PC-9 (cell line): ENCODE measurements at regions not wholly inside any gene's neighbourhood (a gene's known extent, or its start where the extent isn't known, plus 50 kb on each side); places are given as distances from the start of the nearest gene placed in this dataset.
A peak's percentile ranks its signal among the peaks of the same experiment; 100 is the strongest.

Experiments used
- BruUV-seq: library from RNA; stranded (reverse); fragments of 400-500 nt; replicated peaks from 2 replicates; lab custom pipeline; 2021; lab: Mats Ljungman, UMichigan
- CTCF ChIA-PET: fragments of 300-600 bp; sonication (Branson Sonifier 250); formaldehyde crosslinking; loops from one replicate; lab custom pipeline; 2022; ENCODE audit warnings: antibody characterized with exemption; lab: Charles Lee
- POLR2A ChIA-PET: fragments of 300-600 bp; sonication (Branson Sonifier 250); formaldehyde crosslinking; loops from one replicate; lab custom pipeline; 2022; ENCODE audit warnings: antibody characterized with exemption; ENCODE audit not compliant: unreplicated experiment; lab: Charles Lee
- DNase-seq, 2 experiments: peaks; one replicate each; pipeline versions ENCODE4 v3.0.0 to v3.0.0-alpha.2; 2015 to 2022; ENCODE audit warnings: mixed read lengths in 1 of 2
- H2AFZ ChIP-seq: fragments of 200-600 bp; sonication (generic); 2 replicates; pipeline ENCODE4 v1.8.1; 2017; ENCODE audit warnings: antibody characterized with exemption
- H3F3A ChIP-seq: fragments of 200-600 bp; sonication (generic); 2 replicates; pipeline ENCODE4 v1.8.1; 2017; ENCODE audit warnings: antibody characterized with exemption, mild to moderate bottlenecking, low read depth; ENCODE audit not compliant: insufficient read depth
- H3K27ac ChIP-seq: fragments of 200-600 bp; sonication (generic); 2 replicates; pipeline ENCODE4 v1.6.1; 2016; ENCODE audit warnings: mixed run types
- H3K27me3 ChIP-seq: fragments of 200-600 bp; sonication (generic); 2 replicates; pipeline ENCODE4 v1.6.1; 2016; ENCODE audit warnings: low read depth, mixed run types; ENCODE audit not compliant: insufficient read depth
- H3K36me3 ChIP-seq: fragments of 200-600 bp; sonication (generic); 2 replicates; pipeline ENCODE4 v1.6.1; 2016; ENCODE audit warnings: low read depth, mixed run types
- H3K4me1 ChIP-seq: fragments of 200-600 bp; sonication (generic); replicated peaks from 2 replicates; pipeline ENCODE4 v1.6.1; 2016; ENCODE audit warnings: mixed run types; ENCODE audit not compliant: insufficient read depth
- H3K4me2 ChIP-seq: fragments of 200-600 bp; sonication (generic); 2 replicates; pipeline ENCODE4 v1.6.1; 2017; ENCODE audit warnings: mixed run types
- H3K4me3 ChIP-seq: fragments of 200-600 bp; sonication (generic); 2 replicates; pipeline ENCODE4 v1.6.1; 2016; ENCODE audit warnings: mixed run types
- H3K79me2 ChIP-seq: fragments of 200-600 bp; sonication (generic); 2 replicates; pipeline ENCODE4 v1.6.1; 2017; ENCODE audit warnings: low read depth, mixed run types
- H3K9me2 ChIP-seq: fragments of 200-600 bp; sonication (generic); 2 replicates; pipeline ENCODE4 v1.8.1; 2017; ENCODE audit warnings: mild to moderate bottlenecking; ENCODE audit not compliant: insufficient read depth
- H3K9me3 ChIP-seq: fragments of 200-600 bp; sonication (generic); 2 replicates; pipeline ENCODE4 v1.8.1; 2016; ENCODE audit warnings: low read depth; ENCODE audit not compliant: insufficient read depth
- H4K20me1 ChIP-seq: fragments of 200-600 bp; sonication (generic); 2 replicates; pipeline ENCODE4 v1.8.1; 2017; ENCODE audit not compliant: insufficient read depth
- EZH2 ChIP-seq: fragments of 200-600 bp; sonication (generic); IDR thresholded peaks from 2 replicates; pipeline ENCODE4 v1.8.0; 2017; ENCODE audit warnings: antibody characterized with exemption, low read depth
- intact Hi-C: fragments of 100-400 bp; cut with micrococcal nuclease; formaldehyde crosslinking; loops from one replicate; pipeline ENCODE4 v1.10.0; 2022; ENCODE audit not compliant: unreplicated experiment
- TF ChIP-seq, protein P1 (sequence below): fragments of 200-600 bp; sonication (generic); conservative IDR thresholded peaks from 2 replicates; pipeline ENCODE4 v1.6.1; 2017; ENCODE audit warnings: mixed run types, antibody characterized with exemption, mild to moderate bottlenecking, moderate library complexity

DNA sequence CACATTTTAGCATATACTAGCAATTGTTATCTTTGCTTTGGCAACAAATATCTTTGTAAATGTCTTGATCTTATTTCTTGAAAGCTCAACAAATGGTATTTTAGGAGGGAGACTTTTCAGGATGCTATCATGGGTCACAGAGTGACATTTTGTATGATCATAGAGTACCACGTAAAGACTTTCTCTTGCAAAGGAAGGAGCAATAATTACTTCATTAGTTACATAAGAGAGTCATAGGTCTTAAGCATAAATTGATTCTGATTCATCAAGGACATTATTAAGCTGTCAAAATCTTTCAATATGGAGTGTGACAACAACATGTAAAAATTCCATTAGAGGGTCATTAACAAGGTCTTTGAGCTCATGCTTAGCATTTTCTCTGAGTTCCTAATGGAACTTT, 339.6 kb downstream of the NUP35 start:
- Histone ChIP-seq H3K27ac (no peak overlapping the region), H3K4me1 (no peaks in the 10 kb centered on the region), H4K20me1 (no peaks in the 10 kb centered on the region), H3K36me3 (no peaks in the 10 kb centered on the region), H3K27me3 (no peaks in the 10 kb centered on the region), H3K9me2 (no peaks in the 10 kb centered on the region), H3K9me3 (no peaks in the 10 kb centered on the region), H3K79me2 (no peaks in the 10 kb centered on the region), H3F3A (no peaks in the 10 kb centered on the region), H2AFZ (no peak overlapping the region), H3K4me2 (no peak overlapping the region), H3K4me3 (no peak overlapping the region)
- intact Hi-C loops, result no loop called here
- BruUV-seq, result no TSS peak
- CTCF ChIA-PET, result no interaction called here
- TF ChIP-seq, protein P1, sequence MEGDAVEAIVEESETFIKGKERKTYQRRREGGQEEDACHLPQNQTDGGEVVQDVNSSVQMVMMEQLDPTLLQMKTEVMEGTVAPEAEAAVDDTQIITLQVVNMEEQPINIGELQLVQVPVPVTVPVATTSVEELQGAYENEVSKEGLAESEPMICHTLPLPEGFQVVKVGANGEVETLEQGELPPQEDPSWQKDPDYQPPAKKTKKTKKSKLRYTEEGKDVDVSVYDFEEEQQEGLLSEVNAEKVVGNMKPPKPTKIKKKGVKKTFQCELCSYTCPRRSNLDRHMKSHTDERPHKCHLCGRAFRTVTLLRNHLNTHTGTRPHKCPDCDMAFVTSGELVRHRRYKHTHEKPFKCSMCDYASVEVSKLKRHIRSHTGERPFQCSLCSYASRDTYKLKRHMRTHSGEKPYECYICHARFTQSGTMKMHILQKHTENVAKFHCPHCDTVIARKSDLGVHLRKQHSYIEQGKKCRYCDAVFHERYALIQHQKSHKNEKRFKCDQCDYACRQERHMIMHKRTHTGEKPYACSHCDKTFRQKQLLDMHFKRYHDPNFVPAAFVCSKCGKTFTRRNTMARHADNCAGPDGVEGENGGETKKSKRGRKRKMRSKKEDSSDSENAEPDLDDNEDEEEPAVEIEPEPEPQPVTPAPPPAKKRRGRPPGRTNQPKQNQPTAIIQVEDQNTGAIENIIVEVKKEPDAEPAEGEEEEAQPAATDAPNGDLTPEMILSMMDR, result no peak
- TF ChIP-seq EZH2, result no peak
- no peak for DNase-seq
- POLR2A ChIA-PET, result no interaction called here

DNA sequence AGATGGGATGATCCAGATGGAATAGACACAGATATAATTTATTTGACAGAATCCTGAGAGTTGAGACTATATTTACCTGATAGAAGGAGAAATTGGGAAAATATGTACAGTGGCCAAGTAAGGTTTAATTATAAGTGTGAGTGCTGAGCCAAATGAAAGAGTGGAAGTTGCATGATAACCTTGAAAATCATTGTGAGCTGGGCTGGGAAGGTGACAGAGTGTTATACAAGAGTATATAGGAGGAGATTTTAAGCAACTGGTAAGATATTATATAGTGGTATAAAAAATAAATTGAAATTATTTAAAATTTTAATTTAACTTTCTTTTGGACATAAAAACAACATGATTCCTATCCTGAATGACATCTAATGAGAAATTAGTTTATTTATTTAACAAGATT, 340.8 kb downstream of the NUP35 start:
- no peaks in the 10 kb centered on the region for H3K9me3 ChIP-seq
- H3K9me2 ChIP-seq, result no peaks in the 10 kb centered on the region
- ChIA-PET CTCF (no interaction called here), POLR2A (no interaction called here)
- no peaks in the 10 kb centered on the region for H3K36me3 ChIP-seq
- no peak overlapping the region for H3K4me3 ChIP-seq
- H3K4me1 ChIP-seq, result no peaks in the 10 kb centered on the region
- no peak for TF ChIP-seq EZH2
- TF ChIP-seq, protein P1, result no peak
- no peak overlapping the region for H3K27ac ChIP-seq
- H3K79me2 ChIP-seq, result no peaks in the 10 kb centered on the region
- BruUV-seq, result no TSS peak
- H3F3A ChIP-seq, result no peaks in the 10 kb centered on the region
- no peak overlapping the region for H2AFZ ChIP-seq
- no peaks in the 10 kb centered on the region for H3K27me3 ChIP-seq
- H3K4me2 ChIP-seq, result no peak overlapping the region
- intact Hi-C loops, result no loop called here
- DNase-seq, result no peak
- H4K20me1 ChIP-seq, result no peaks in the 10 kb centered on the region

DNA sequence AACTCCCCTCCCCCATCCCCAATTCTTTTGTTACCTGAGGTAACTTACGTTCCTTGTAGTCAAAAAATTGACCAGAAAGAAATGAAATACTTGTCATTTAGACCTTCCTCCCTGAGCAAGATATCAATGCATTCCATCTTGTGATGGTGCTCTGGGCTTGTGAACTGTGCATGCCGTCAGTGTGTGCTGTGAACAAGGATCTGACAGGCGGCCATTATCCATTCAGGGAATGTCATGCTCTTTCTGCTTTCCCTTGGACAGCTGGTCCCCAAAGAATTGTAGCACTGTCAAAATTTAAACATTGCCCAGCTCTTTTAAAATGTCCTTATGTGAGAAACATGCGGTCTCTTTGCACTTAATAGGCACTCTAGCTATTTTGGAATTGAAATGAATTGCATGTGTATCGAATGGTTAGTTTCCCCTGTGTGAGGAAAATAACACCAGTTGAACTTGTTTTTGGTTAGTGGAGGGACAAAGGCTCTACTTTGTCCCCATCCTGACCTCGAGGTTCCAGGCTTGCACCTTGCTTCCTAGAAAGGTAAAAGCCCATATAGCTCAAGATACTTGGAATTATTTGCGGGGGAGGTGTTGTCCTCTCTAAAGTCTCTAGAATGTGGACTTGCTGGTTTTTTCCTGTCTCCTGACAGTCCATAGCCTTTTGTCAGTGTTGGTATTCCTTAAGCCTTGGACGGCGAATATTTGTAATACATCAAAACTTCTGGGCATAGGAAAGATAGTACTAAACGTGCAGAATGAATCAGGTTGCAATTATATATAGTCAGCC, 350.9 kb downstream of the NUP35 start:
- Histone ChIP-seq H3F3A (no peaks in the 10 kb centered on the region), H3K27ac (no peak overlapping the region), H2AFZ (no peak overlapping the region), H3K4me1 (no peaks in the 10 kb centered on the region), H4K20me1 (no peaks in the 10 kb centered on the region; the same call in 1 of the 2 replicates), H3K9me3 (no peaks in the 10 kb centered on the region), H3K9me2 (no peaks in the 10 kb centered on the region), H3K4me3 (no peak overlapping the region), H3K4me2 (peak overlapping the region; percentile 3; the same call in 1 of the 2 replicates), H3K79me2 (no peaks in the 10 kb centered on the region), H3K36me3 (no peaks in the 10 kb centered on the region), H3K27me3 (no peaks in the 10 kb centered on the region)
- CTCF ChIA-PET, result no interaction called here
- POLR2A ChIA-PET, result no interaction called here
- BruUV-seq, result no TSS peak
- DNase-seq, result no peak
- intact Hi-C loops, result no loop called here
- TF ChIP-seq, protein P1, result no peak
- no peak for TF ChIP-seq EZH2
